Urothelium cell line (cell line): ENCODE measurements at regions not wholly inside any gene's neighbourhood (a gene's known extent, or its start where the extent isn't known, plus 50 kb on each side); places are given as distances from the start of the nearest gene placed in this dataset.
"Not testable (repeated sequence)": the region's sequence is repeated elsewhere in the genome, so short reads cannot be mapped to it uniquely, and the experiment has no call there.

Experiments
- DNase-seq: peaks from one replicate; pipeline ENCODE4 v3.0.0; 2011; ENCODE audit warnings: low spot score, mixed read lengths
- FAIRE-seq: peaks from 2 replicates; lab custom pipeline; 2011; peaks lifted over from hg19 to GRCh38; lab: Jason Lieb, UNC

DNA sequence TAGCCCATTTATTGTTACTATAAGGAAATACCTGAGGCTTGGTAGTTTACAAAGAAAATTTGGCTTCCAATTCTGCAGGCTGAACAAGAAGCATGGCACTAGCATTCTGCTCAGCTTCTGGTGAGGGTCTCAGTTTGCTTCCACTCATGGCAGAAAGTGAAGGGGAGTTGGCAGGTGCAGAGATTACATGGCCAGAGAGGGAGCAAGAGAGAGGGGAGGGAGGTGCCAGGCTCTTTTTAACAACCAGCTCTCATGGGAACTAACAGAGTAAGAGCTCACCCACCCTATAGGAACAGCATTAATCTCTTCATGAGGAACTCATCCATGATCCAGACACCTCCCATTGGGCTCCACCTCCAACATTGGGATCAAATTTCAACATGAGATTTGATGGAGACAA, 437.9 kb downstream of the CHL1 start:
- DNase-seq (no peak), FAIRE-seq (no peak)

DNA sequence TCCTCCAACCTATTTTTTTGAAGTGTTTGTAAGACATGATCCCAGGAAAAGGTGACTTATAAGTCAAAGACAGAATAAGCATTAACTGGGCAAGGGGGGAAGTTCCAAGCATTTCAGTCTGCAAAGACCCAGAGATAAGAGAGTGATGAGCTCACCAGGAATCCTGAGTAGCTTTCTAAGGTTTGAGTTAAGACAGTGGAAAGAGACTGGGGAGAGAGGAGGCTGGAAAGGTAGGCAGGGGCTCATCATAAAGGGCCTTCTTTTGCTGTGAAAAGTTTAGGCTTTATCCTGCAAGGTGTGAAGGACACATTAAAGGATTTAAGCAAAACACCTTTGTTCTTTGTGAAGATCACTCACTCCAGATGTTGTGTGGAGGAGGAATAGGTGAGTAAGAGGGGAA, 438.8 kb downstream of the CHL1 start:
- DNase-seq (no peak), FAIRE-seq (no peak)

DNA sequence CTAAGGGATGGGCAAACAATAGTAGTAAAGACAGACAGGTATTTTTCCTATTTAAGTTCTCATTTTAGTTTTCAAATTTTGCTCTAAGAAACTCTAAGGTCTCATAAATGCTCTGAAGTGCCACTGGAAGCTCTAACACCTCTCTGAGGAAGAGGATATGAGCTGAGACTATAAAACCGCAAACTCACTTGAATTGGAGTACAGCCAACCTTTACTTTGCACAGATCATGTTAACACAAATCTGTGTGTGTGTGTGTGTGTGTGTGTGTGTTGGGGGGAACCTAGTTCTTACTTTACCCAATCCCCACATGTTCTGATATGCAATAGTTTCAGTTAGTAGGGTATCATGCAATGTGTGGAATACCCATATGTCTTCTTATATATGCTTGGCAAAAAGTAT, 446.8 kb downstream of the CHL1 start:
- DNase-seq (no peak), FAIRE-seq (peak; percentile 42)

DNA sequence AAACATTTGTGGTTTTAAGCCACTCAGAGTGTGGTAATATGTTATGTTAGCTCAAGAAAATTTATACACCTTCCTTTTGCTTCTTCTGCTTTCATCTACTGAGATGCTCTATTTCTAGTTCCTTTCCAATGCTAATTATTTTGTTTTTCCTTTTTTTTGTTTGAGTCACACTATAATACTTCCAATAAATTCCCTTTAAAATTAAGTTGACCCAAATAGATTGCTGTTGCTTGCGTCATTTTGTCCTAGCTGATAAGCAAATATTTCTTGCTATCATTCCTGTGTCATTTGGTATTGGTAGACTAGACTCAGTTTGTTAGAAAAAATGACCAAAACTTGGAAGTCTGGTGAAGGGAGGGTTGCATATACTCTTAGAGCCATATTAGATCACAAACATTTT, 437.0 kb upstream of the CNTN6 start:
- DNase-seq (no peak), FAIRE-seq (no peak)

DNA sequence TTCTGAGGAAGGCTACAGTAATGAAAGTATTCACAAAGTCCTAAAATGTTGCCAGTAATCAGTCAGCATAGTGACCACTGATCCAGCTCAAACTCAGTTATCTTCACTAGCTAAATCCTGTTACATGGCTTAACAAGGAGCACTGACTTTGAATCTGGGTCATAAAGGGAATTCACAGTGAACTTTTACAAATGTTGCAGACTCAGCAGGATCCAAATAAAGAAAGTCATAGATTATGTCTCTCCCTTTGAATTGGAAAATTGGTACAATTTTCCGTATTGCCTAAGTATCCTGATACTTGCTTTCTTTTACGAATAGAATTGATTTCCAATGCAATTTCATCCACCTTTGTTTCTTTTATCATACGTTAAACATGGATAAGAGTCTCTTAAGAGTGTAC, 431.5 kb upstream of the CNTN6 start:
- DNase-seq, result no peak
- FAIRE-seq, result no peak

DNA sequence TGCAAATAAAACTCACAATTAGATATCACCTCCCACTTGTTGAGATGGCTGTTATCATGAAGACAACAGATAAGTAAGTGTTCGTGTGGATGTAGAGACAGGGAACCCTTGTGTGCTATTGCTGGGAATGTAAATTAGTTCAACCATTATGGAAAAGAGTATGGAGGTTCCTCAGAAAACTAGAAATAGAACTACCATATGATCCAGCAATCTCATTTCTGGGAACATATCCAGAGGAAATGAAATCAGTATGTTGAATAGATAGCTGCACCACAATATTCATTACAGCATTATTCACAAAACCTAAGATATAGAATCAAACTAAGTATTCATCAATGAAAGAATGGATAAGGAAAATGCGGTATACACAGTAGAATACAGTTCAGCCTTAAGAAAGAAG, 418.7 kb upstream of the CNTN6 start:
- DNase-seq (no peak), FAIRE-seq (no peak)

DNA sequence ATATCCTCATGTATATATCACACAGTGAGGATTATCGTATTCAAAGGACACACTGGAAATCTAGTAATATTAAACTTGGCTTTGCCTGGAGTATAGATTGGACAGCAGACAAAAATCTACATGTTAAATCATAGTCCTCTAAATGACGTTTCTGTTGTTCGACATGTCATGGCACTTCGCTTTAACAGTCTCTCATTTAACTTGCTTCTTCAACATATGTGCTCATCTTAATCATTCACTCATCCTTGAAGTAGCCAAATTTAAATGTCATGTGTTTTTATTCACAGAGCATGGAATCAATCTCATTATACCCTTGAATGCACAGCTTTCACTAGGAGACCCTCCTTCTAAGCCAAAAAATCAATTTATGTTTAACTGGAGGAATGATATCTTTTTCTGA, 417.0 kb upstream of the CNTN6 start:
- FAIRE-seq, result no peak

DNA sequence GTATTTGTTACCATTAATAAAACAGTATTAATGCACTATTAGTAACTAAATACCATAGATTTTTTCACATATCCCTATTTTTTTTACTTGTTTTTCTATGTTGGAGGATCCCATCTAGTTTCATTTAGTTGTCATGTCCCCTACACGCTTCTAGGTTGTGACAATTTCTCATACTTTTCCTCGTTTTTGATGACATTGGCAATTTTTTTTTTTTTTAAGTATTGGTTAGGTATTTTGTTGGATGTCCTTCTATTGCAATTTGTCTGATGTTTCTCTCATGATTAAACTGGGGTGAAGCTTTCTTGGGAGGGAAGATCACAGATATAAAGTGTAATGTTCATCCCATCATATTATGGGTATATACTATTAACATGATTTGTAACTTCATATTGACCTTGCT, 409.1 kb upstream of the CNTN6 start:
- DNase-seq (no peak), FAIRE-seq (no peak)

More for the DNA sequence above, 417.0 kb upstream of the CNTN6 start:
- no peak for DNase-seq

DNA sequence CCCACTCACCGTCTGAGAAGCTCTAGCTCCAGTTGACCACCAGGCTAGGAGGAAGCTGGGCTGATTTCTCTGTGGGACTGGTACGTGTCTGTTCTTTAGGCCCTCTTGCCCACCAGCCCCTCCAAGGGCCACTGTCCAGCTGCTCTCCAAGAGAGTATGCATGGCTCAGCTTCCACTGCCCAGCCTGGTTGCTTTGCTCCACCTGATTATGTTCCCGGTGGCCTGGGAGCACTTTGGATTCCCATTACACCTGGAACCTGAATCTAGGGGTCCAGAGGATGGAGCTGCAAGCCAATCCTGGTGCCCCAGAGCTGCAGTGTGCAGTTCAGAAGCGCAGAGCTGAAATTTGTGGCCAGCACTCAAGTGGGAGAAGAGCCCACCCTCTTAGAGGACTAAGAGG, 402.1 kb upstream of the CNTN6 start:
- no peak for FAIRE-seq
- no peak for DNase-seq

DNA sequence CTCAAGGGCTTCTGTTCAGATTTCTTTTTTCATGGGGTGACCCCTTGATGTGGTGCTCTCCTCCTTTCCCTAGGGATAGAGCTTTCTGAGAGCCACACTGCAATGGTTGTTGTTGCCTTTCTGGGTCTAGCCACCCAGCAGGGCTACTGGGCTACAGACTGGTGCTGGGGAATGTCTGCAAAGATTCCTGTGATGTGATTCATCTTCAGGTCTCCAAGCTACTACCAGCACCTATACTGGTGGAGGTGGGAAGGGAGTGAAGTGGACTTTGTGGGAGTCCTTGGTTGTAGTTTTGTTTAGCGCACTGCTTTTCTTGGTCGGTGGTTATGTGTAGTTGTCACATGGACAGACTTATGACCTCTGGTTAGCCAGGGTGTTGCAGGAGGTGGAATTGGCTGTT, 392.3 kb upstream of the CNTN6 start:
- FAIRE-seq, result no peak
- no peak for DNase-seq

DNA sequence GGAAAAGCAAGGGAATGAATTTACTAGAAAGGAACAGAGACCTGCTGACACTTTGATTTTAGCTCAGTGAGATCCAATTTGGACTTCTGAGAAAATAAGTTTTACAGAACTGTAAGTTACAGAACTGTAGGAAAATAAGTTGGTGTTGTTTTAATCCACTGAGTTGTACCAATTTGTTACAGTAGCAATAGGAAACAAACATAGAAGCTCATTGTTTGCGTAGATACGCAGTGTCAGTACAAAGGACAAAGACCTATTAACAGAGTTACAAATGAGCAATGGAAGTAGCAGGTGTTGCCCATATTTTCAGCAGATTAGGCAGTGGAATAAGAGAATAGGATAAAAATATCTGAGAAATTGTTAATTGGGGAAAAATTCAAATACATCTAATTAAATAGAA, 385.8 kb upstream of the CNTN6 start:
- DNase-seq (no peak), FAIRE-seq (no peak)

DNA sequence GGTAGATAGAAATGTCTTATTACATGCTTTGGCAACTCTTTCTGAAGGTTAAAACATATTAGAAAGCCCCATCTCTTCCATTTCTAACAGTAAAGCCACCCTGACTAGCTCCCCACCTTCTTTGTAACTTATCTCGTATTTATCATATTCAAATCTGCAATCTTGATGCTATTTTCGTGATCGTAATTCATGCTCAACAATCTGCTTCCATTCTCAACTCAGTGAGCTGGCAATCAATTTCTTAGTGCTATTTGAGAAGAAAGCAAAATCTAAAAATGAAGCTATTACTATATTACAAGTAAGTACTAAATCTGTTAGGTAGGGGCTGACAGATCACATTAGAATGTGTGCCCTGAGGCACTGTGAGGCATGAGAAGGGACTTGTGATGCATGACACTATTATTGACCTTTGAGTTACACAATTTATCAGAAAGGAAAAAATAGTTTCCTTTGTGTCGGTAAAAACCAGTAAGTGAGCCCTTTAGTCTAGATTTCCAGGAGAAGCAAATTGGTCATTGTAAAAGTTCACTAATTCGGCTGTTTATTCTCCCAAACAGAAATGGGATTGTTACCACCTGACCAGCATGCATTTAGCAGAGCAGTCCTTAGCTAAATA, 379.7 kb upstream of the CNTN6 start:
- no peak for DNase-seq

DNA sequence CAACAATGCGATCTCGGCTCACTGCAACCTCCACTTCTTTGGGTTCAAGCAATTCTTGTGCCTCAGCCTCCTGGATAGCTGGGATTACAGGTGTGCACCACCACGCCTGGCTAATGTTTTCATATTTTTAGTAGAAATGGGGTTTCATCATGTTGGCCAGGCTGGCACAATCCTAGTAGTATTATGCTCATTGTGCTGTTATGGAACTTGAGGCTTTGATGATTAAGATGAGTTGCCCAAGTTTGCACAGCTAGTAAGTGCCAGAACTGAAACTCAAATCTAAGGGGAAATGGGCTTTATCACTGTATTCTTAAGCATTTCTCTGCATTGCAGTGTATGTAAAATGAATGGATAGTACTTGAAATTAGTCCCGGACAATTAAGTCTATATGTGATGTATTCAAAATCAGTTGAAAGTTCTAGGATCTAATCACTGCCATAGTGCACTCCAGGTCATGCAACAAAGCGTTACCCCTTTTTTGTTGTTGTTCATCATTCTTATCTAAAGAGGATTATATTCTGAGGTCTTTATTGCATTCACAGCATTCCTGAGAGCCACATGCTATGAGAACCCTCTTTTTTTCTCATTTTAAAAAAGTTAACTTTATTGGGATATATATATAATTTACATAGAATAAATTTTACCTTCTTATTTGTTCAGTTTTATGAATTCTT, 378.7 kb upstream of the CNTN6 start:
- DNase-seq, result no peak
- FAIRE-seq, result peak; percentile 50

More for the DNA sequence above, 379.7 kb upstream of the CNTN6 start:
- FAIRE-seq, result no peak

DNA sequence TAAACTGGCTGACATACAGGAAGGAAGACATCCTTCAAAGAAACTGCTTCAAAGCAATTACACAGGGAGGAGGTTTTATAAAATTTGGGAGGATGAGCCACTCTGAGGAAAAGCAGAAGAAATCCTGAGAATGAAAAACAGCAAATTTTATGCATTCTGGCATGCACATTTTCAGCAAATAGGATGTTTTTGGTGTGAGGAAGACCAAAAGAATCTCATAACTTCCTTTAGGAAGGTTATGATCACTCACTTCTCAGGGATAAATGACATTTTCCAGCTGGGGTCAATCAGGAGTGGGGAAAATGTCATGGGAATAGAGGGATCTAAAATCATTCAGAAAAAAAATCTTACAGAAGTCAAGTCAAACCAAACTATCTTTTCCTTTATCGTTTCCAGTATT, 371.7 kb upstream of the CNTN6 start:
- DNase-seq, result no peak
- FAIRE-seq, result no peak

DNA sequence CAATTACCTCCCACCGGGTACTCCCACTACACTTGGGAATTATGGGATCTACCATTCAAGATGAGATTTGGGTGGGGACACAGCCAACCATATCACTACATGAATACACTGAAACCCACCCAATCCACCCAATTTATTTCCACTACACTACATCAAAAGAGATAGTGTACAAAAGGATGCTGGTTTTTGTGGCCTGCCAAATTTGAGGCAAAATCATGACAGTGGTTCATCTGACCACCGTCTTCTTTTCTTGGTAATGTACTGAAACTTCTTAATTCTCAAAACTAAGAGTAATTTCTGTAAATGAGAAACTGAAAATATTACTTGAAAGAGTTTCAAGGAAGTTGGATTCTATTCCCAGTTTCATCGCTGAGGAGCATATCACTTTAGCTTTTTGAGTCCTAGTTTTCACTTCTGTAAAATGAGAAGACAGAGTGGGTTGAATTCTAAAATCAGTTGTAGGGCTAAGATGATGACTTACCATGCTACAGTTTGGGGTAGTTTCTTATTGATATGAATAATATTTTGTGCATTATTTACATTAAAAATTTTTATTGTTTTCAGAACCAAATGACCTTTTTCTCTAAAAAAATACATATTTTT, 360.4 kb upstream of the CNTN6 start:
- no peak for DNase-seq
- FAIRE-seq, result no peak

DNA sequence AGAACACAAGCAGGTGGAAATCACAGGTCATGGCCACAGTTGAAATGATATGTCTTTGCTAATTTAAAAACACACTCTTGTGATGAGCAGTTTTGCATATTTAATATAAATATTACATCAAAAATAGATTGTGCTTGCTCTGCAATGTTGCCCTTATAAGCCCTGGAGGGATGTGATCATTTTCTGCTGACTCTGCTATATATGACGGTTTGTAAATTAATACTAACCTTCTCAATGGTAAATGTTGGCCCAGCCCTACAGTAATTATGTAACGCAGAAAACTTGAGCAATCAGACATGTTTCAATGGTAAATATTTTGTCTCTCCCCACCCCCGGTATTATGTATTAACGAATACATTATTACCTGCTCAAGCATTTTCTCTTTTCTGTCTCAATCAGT, 359.5 kb upstream of the CNTN6 start:
- DNase-seq (no peak), FAIRE-seq (no peak)

DNA sequence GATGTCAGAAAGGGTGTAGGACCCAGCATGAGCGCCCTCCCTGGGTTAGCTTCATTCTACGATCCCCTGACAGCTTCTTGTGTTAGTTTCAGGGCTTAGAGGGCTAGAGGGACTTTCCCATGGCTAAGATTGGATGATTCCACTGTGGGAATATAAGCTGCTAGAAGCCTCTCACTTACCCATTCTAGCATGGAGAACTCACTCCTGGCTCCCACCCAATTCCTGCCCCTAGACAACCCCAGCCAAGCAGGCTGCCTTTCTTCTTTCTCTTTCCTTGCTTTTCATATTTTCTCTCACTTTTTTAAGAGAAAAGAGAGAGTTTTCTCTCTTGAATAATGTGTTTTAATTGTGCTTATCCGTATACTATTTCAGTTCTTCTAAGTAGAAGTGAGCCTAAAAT, 335.1 kb upstream of the CNTN6 start:
- DNase-seq (no peak), FAIRE-seq (no peak)

DNA sequence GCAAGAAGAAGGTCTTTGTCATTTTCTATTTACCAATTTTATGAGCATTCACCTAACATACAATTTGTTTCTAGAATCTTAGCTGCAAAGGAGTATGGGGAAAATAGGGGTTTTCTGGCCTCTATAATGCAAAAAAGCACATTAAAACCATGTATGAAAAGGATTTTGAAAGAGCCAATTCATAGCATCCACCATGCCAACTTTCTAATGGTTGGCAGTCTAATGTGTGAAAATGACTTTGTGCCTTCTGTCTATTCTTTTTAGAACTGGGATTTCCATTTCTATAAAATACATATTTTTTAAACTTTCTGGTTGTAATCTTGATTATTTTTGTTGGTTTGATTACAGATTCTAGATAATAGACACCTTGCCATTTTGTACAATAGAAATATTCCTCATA, 333.7 kb upstream of the CNTN6 start:
- no peak for FAIRE-seq

DNA sequence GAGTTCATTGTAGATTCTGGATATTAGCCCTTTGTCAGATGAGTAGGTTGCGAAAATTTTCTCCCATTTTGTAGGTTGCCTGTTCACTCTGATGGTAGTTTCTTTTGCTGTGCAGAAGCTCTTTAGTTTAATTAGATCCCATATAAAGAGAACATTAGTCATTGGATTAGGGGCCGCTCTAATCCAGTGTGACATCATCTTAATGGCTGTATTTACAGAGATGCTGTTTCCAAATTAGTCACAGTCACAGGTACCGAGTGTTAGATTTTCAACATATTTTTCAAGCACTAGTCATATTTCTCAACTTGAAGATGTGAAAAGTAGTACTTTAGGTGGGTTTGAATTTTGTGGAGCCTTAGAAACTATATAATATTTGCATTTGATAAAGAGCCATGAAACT, 319.4 kb upstream of the CNTN6 start:
- not testable (repeated sequence) for FAIRE-seq, DNase-seq

More for the DNA sequence above, 333.7 kb upstream of the CNTN6 start:
- DNase-seq, result no peak

DNA sequence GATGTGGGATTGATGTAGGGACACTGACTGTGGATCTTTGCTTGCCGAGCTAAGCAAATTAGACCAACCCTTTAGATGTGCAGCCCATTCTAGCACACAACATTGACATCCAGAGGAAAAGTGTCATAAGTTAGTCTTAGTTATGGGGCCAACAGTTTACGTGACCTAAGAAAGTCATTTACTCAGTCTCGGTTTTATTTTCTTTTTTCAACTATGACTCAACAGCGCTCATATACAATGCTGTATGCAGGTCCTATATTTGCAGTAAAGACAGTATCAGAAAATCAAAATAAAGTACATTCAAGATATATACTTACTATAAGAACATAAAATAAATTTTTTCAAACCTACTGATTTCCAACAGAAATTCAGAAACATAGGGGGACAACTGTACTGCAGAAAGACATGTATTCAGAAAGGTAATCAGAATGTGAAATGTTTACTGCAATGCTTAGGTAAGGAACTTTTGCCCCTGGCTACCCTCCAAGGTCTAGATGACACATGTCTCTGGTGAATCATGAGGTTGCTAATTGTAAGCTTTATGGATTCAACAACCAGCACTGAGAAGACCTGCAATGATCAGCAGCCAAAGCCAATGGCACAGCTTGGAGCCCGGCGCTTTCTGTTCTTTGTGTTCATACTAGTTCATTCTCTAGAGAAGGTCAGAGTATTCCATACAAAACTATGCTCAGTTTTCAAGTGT, 317.5 kb upstream of the CNTN6 start:
- no peak for FAIRE-seq
- DNase-seq, result peak; percentile 36

DNA sequence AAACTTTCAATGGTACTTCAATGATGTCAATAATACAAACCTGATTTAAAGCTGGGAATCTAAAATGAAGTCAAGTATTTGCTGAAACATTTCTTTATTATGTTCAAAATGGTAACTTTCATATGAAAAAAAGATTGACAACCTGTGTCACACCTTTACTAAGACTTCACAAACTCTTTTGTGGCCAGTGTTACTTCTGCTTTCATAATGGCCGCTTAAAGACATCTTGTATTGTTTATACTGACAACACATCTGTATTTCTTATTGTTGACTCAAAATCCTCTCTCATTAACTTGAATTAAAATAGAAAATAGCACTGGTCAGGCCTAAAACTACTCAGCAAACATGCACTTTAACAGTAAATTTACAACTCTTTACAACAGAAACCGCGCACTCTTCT, 312.3 kb upstream of the CNTN6 start:
- DNase-seq (no peak), FAIRE-seq (no peak)

DNA sequence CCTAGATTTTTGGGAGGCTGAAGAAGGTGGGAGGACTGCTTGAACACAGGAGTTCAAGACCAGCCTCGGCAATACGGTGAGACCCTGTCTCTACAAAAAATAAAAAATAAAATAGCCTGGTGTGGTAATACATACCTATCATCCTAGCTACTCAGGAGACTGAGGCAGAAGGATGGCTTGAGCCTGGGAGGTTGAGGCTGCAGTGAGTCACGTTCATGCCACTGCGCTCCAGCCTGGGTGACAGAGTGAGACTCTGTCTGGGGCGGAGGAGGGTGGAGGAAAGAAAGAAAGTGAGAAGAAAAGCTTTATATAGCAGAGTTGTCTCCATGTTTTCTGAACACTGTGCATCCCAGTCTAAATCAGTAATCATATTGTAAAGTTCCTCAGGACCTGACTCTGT, 301.4 kb upstream of the CNTN6 start:
- DNase-seq, result no peak
- FAIRE-seq, result no peak
